Spleen (tissue), 11 donors: ENCODE measurements at regions not wholly inside any gene's neighbourhood (a gene's known extent, or its start where the extent isn't known, plus 50 kb on each side); places are given as distances from the start of the nearest gene placed in this dataset.

ENCODE experiments used
- DNase-seq: peaks from one replicate; pipeline ENCODE4 v3.0.0-alpha.2; 2020
- H3K27ac ChIP-seq, 8 donors: fragments of 200-600 bp; sonication (generic) in 7 of 8; 1 replicate in 4 of 8; 2 replicates in 4 of 8; pipeline versions ENCODE4 v1.5.0 to v1.8.0; 2016 to 2021; ENCODE audit warnings: inconsistent platforms in 4 of 8, mild to moderate bottlenecking in 4 of 8, moderate library complexity in 1 of 8
- H3K27me3 ChIP-seq, 7 donors: fragments of 200-600 bp; sonication (generic) in 6 of 7; replicated peaks in 1 of 7; 1 replicate in 4 of 7; 2 replicates in 3 of 7; pipeline versions ENCODE4 v1.5.0 to v1.8.0; 2016 to 2021; ENCODE audit warnings: inconsistent platforms in 3 of 7, mild to moderate bottlenecking in 1 of 7
- H3K36me3 ChIP-seq, 6 donors: fragments of 200-600 bp; sonication (generic) in 5 of 6; 1 replicate in 4 of 6; 2 replicates in 2 of 6; pipeline versions ENCODE4 v1.5.0 to v1.8.0; 2016 to 2021; ENCODE audit warnings: inconsistent platforms in 2 of 6
- H3K4me1 ChIP-seq, 6 donors: fragments of 200-600 bp; sonication (generic) in 5 of 6; 1 replicate in 3 of 6; 2 replicates in 3 of 6; pipeline versions ENCODE4 v1.5.0 to v1.8.0; 2016 to 2021; ENCODE audit warnings: inconsistent platforms in 3 of 6
- H3K4me3 ChIP-seq, 8 donors: fragments of 200-600 bp; sonication (generic) in 7 of 8; 1 replicate in 4 of 8; 2 replicates in 4 of 8; pipeline versions ENCODE4 v1.5.0 to v1.8.0; 2016 to 2021; ENCODE audit warnings: inconsistent platforms in 4 of 8, mild to moderate bottlenecking in 4 of 8, moderate library complexity in 2 of 8
- H3K9me3 ChIP-seq, 8 donors: fragments of 200-600 bp; sonication (generic) in 7 of 8; 1 replicate in 4 of 8; 2 replicates in 4 of 8; pipeline versions ENCODE4 v1.5.0 to v1.8.0; 2016 to 2021; ENCODE audit warnings: inconsistent platforms in 4 of 8
- CTCF ChIP-seq, 11 experiments: fragments of 200-600 bp in 7 of 11; fragments of 450-650 bp in 4 of 11; sonication (generic) in 4 of 11; IDR thresholded peaks in 8 of 11; conservative IDR thresholded peaks in 3 of 11; 1 replicate in 7 of 11; 2 replicates in 4 of 11; pipeline versions ENCODE4 v1.4.0 to v1.8.0; 2016 to 2021; ENCODE audit warnings: antibody characterized with exemption in 11 of 11, inconsistent platforms in 4 of 11, mild to moderate bottlenecking in 1 of 11
- POLR2A ChIP-seq, 3 donors: fragments of 450-650 bp; IDR thresholded peaks; one replicate each; pipeline ENCODE4 v1.5.1; 2017; ENCODE audit warnings: antibody characterized with exemption in 3 of 3, mild to moderate bottlenecking in 1 of 3
- POLR2AphosphoS5 ChIP-seq, 3 donors: sonication (generic); formaldehyde crosslinking; IDR thresholded peaks; one replicate each; pipeline ENCODE4 v1.5.1; 2017; ENCODE audit warnings: antibody characterized with exemption in 3 of 3
- WGBS, 5 donors: extraction: QIAGEN DNeasy Blood & Tissue Kit in 3 of 5; methylation state at CpG; one replicate each; pipeline versions ENCODE4 v1.1.5 to v1.1.7; 2013 to 2018; 5-methylcytosine and 5-hydroxymethylcytosine counted together
- intact Hi-C: fragments of 100-400 bp; cut with DNase I; formaldehyde crosslinking; loops from one replicate; pipeline ENCODE4 v1.15.0; 2023; ENCODE audit warnings: low total_unique reads
- donor health status: healthy with polysubstance abuse.
- donor health status: DM: no; HTN: no; CAD: no; lungs with moderate emphysema.
- donor health status: DM: no; HTN: no; CAD: no.
- donor health status: Bipolar disorder and iron deficiency.
- donor health status: healthy.
- donor health status: DM: no; HTN: no; CAD: no.
- donor health status: DM: yes; HTN: yes; CAD: no.

GRCh38 chr9:90511711-90512110 is 130.9 kb downstream of the DIRAS2 start:
- H3K4me1 ChIP-seq: no peaks in the 10 kb centered on the region
- intact Hi-C loops: no loop called here

DNA sequence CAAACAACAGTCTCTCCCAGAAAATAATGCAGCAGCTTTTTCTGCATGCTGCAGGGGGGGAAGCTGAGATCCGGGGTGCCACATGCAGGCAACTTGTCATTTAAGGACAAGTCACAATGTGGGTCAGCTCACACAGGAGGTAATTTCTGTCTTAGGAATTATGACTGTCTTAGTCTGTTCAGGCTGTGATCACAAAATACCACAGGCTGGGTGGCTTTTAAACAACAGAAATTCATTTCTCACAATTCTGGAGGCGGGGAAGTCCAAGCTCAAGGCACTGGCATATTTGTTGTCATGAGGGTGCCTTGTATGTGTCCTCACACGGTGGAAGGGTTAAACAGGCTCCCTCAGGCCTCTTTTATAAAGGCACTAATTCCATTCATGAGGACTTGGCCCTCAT is 127.7 kb downstream of the DIRAS2 start:
- WGBS, 5 donors: 81 to 94% (median 90%) methylated on average over 3 of the region's 3 CpGs

More at GRCh38 chr9:90511711-90512110, 130.9 kb downstream of the DIRAS2 start:
- Histone ChIP-seq H3K4me3 (no peak overlapping the region), H3K9me3 (no peaks in the 10 kb centered on the region), H3K36me3 (no peaks in the 10 kb centered on the region), H3K27ac (no peak overlapping the region), H3K27me3 (no peaks in the 10 kb centered on the region)
- 77 to 84% (median 79%) methylated on average over 6 of the region's 6 CpGs for WGBS, 5 donors
- no peak for DNase-seq
- TF ChIP-seq CTCF (IDR thresholded peaks at IDR 0.05 in 8 of 11, conservative IDR thresholded peaks at IDR 0.05 in 3 of 11): no peak
- no peak for TF ChIP-seq POLR2A (IDR thresholded peaks at IDR 0.05)
- TF ChIP-seq POLR2AphosphoS5 (IDR thresholded peaks at IDR 0.05): no peak

GRCh38 chr9:90515510-90515909 is 127.1 kb downstream of the DIRAS2 start:
- intact Hi-C loops: no loop called here
- H3K4me3 ChIP-seq: no peak overlapping the region
- no peak for DNase-seq
- 26 to 45% (median 34%) methylated on average over 5 of the region's 5 CpGs for WGBS, 5 donors
- H3K27me3 ChIP-seq: no peaks in the 10 kb centered on the region
- no peak overlapping the region for H3K27ac ChIP-seq
- H3K4me1 ChIP-seq: no peaks in the 10 kb centered on the region
- H3K36me3 ChIP-seq: no peaks in the 10 kb centered on the region
- TF ChIP-seq CTCF (IDR thresholded peaks at IDR 0.05 in 8 of 11, conservative IDR thresholded peaks at IDR 0.05 in 3 of 11) (no peak), POLR2A (IDR thresholded peaks at IDR 0.05) (no peak), POLR2AphosphoS5 (IDR thresholded peaks at IDR 0.05) (no peak)
- no peaks in the 10 kb centered on the region for H3K9me3 ChIP-seq

More for the DNA sequence above, 127.7 kb downstream of the DIRAS2 start:
- TF ChIP-seq POLR2AphosphoS5 (IDR thresholded peaks at IDR 0.05): no peak
- no peak for TF ChIP-seq CTCF (IDR thresholded peaks at IDR 0.05 in 8 of 11, conservative IDR thresholded peaks at IDR 0.05 in 3 of 11)
- no peak for TF ChIP-seq POLR2A (IDR thresholded peaks at IDR 0.05)
- no peaks in the 10 kb centered on the region for H3K4me1 ChIP-seq
- DNase-seq: no peak
- intact Hi-C loops: no loop called here
- H3K4me3 ChIP-seq: no peak overlapping the region
- H3K27me3 ChIP-seq: no peaks in the 10 kb centered on the region
- no peak overlapping the region for H3K27ac ChIP-seq
- no peaks in the 10 kb centered on the region for H3K9me3 ChIP-seq
- H3K36me3 ChIP-seq: no peaks in the 10 kb centered on the region

DNA sequence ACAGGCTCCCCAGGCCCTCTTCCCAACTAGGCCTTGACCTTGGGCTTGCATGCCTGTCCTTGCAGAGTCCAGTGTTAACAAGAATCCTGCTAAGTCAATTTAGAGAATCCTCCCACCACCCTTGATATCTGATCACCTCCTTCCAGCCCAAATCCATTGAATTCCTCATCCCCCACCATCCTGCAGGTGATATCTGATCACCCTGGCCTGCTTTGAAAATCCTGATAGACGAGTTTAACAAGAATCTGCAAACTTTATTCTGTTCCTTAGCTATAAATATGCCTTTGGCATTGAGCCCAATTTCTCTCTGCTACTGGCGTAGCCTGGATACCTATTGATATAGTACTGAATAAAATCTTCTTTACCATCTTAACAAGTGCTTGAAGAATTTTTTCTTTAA is 125.5 kb downstream of the DIRAS2 start:
- no peak for DNase-seq
- Histone ChIP-seq H3K27ac (no peak overlapping the region), H3K27me3 (no peaks in the 10 kb centered on the region), H3K9me3 (no peaks in the 10 kb centered on the region), H3K36me3 (no peaks in the 10 kb centered on the region), H3K4me3 (no peak overlapping the region), H3K4me1 (no peaks in the 10 kb centered on the region)
- intact Hi-C loops: no loop called here
- WGBS, 5 donors: 74 to 83% (median 81%) methylated on average over 2 of the region's 2 CpGs
- TF ChIP-seq CTCF (IDR thresholded peaks at IDR 0.05 in 8 of 11, conservative IDR thresholded peaks at IDR 0.05 in 3 of 11) (no peak), POLR2A (IDR thresholded peaks at IDR 0.05) (no peak), POLR2AphosphoS5 (IDR thresholded peaks at IDR 0.05) (no peak)
